DOHH2 (cell line): ENCODE measurements at regions not wholly inside any gene's neighbourhood (a gene's known extent, or its start where the extent isn't known, plus 50 kb on each side); places are given as distances from the start of the nearest gene placed in this dataset.

Source experiments
- EZH2phosphoT487 ChIP-seq: fragments of 200-600 bp; sonication (generic); IDR thresholded peaks from 2 replicates; pipeline ENCODE4 v1.6.1; 2017; ENCODE audit warnings: borderline replicate concordance, mild to moderate bottlenecking, antibody characterized with exemption, low read length, moderate library complexity, mixed read lengths
- TF ChIP-seq, protein P1 (sequence below): fragments of 200-600 bp; sonication (generic); IDR thresholded peaks from one replicate; pipeline ENCODE4 v1.5.1; 2014; ENCODE audit warnings: antibody characterized with exemption, mild to moderate bottlenecking, low read depth, low read length; ENCODE audit not compliant: poor library complexity, severe bottlenecking

DNA sequence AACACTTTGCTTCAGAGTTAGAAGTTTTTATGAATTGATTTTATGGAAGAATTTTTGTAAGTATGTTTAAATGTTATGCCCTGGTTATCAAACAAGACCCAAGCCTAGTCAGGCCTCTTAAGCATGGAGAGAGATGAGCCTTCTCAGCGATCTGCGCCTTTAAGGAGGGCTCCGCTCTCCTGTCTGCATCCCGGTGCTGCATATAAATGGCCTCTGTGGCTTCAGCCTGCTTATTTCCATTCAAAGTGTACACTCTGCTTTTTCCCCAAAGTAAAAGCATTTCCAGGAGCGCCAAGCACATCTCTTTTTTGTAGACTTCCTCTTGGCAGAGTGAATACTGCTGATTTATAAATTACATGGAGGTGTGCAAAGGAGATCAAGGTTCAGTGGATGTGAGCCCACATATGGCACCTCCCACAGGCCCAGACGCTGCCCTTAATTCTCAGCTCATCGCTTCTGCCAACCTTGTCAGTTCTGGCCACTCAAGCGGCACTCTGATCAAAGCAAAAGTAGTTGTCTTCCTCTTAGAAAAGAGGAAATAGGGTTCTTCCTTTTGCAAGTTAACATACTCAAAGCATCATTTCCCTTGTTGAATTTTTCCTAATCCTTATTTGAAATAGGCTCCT, 70.0 kb upstream of the SFMBT2 start:
- TF ChIP-seq, protein P1, sequence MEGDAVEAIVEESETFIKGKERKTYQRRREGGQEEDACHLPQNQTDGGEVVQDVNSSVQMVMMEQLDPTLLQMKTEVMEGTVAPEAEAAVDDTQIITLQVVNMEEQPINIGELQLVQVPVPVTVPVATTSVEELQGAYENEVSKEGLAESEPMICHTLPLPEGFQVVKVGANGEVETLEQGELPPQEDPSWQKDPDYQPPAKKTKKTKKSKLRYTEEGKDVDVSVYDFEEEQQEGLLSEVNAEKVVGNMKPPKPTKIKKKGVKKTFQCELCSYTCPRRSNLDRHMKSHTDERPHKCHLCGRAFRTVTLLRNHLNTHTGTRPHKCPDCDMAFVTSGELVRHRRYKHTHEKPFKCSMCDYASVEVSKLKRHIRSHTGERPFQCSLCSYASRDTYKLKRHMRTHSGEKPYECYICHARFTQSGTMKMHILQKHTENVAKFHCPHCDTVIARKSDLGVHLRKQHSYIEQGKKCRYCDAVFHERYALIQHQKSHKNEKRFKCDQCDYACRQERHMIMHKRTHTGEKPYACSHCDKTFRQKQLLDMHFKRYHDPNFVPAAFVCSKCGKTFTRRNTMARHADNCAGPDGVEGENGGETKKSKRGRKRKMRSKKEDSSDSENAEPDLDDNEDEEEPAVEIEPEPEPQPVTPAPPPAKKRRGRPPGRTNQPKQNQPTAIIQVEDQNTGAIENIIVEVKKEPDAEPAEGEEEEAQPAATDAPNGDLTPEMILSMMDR: no peak
- no peak for TF ChIP-seq EZH2phosphoT487
